H4 (cell line): ENCODE measurements at regions not wholly inside any gene's neighbourhood (a gene's known extent, or its start where the extent isn't known, plus 50 kb on each side); places are given as distances from the start of the nearest gene placed in this dataset.

Experiments
- DNase-seq: peaks from one replicate; pipeline ENCODE4 v3.0.0-alpha.2; 2015; ENCODE audit warnings: low spot score

GRCh38 chr4:13933191-13933590, 305.7 kb upstream of the BOD1L1 start:
- DNase-seq, result no peak

- no peak for DNase-seq
Measured at GRCh38 chr4:13938299-13938698, 310.8 kb upstream of the BOD1L1 start.

GRCh38 chr4:13940921-13941320, 313.4 kb upstream of the BOD1L1 start:
- no peak for DNase-seq

GRCh38 chr4:13942977-13943376, 315.5 kb upstream of the BOD1L1 start:
- DNase-seq, result no peak

GRCh38 chr4:13944095-13944511, 316.6 kb upstream of the BOD1L1 start:
- DNase-seq, result no peak

- DNase-seq, result no peak
Measured at GRCh38 chr4:13947921-13948320, 320.4 kb upstream of the BOD1L1 start.

GRCh38 chr4:13950491-13950890, 323.0 kb upstream of the BOD1L1 start:
- no peak for DNase-seq

GRCh38 chr4:13953083-13953482, 325.6 kb upstream of the BOD1L1 start:
- DNase-seq, result no peak

GRCh38 chr4:13955551-13955950, 328.0 kb upstream of the BOD1L1 start:
- no peak for DNase-seq

- no peak for DNase-seq
Measured at GRCh38 chr4:13956947-13957346, 329.4 kb upstream of the BOD1L1 start.

- no peak for DNase-seq
Measured at GRCh38 chr4:13957871-13958270, 330.3 kb upstream of the BOD1L1 start.

GRCh38 chr4:13963601-13964000, 336.1 kb upstream of the BOD1L1 start:
- DNase-seq, result no peak

GRCh38 chr4:13966231-13967195, 339.0 kb upstream of the BOD1L1 start:
- DNase-seq, result no peak

- DNase-seq, result peak; percentile 21
Measured at GRCh38 chr4:13968723-13969122, 341.2 kb upstream of the BOD1L1 start.

- no peak for DNase-seq
Measured at GRCh38 chr4:13970349-13970748, 342.8 kb upstream of the BOD1L1 start.

- DNase-seq, result no peak
Measured at GRCh38 chr4:13977746-13978145, 350.2 kb upstream of the BOD1L1 start.

GRCh38 chr4:13980317-13981310, 353.1 kb upstream of the BOD1L1 start:
- peak; percentile 86 for DNase-seq

- DNase-seq, result no peak
Measured at GRCh38 chr4:13981499-13981898, 354.0 kb upstream of the BOD1L1 start.

- no peak for DNase-seq
Measured at GRCh38 chr4:13982010-13982409, 354.5 kb upstream of the BOD1L1 start.

- DNase-seq, result no peak
Measured at GRCh38 chr4:13983189-13983790, 355.8 kb upstream of the BOD1L1 start.

- peak; percentile 23 for DNase-seq
Measured at GRCh38 chr4:13984991-13985800, 357.7 kb upstream of the BOD1L1 start.
